ENCODE measurements at regions not wholly inside any gene's neighbourhood (a gene's known extent, or its start where the extent isn't known, plus 50 kb on each side); places are given as distances from the start of the nearest gene placed in this dataset.

- Histone ChIP-seq H3K9ac (ENCODE audit: low read depth, low read length) (no peak overlapping the region), H3K27me3 (ENCODE audit: insufficient read depth, low read length, poor library complexity) (no peaks in the 10 kb centered on the region), H3K36me3 (ENCODE audit: insufficient read depth, low read length) (no peaks in the 10 kb centered on the region), H3K4me1 (ENCODE audit: insufficient read depth, low read length) (no peaks in the 10 kb centered on the region), H2AFZ (ENCODE audit: low read depth, low read length) (no peak overlapping the region), H3K79me2 (ENCODE audit: insufficient read depth, low read length) (no peaks in the 10 kb centered on the region), H3K27ac (ENCODE audit: low read length) (no peak overlapping the region), H3K9me3 (ENCODE audit: insufficient read depth, low read length, severe bottlenecking) (no peaks in the 10 kb centered on the region), H4K20me1 (ENCODE audit: insufficient read depth, low read length) (no peaks in the 10 kb centered on the region), H3K4me3 (ENCODE audit: low read depth in 1 of 2, low read length in 2 of 2) (no peak overlapping the region), H3K4me2 (ENCODE audit: insufficient read depth, low read length) (no peak overlapping the region)
- ATAC-seq (ENCODE audit: insufficient read depth, low read depth) (no peak), DNase-seq (no peak)
- TF ChIP-seq CTCF (IDR thresholded peaks at IDR 0.05; ENCODE audit: borderline replicate concordance, extremely low read depth, low read length, poor library complexity, severe bottlenecking), result no peak
- no peak for TF ChIP-seq EZH2 (IDR thresholded peaks at IDR 0.05; ENCODE audit: borderline replicate concordance, low read depth, low read length, severe bottlenecking)
Observed at GRCh38 chr7:137165786-137166185, 177.7 kb downstream of the PTN start.

GRCh38 chr7:137165241-137165640 lies 178.3 kb downstream of the PTN start:
- Histone ChIP-seq H3K4me2 (ENCODE audit: insufficient read depth, low read length) (no peak overlapping the region), H3K36me3 (ENCODE audit: insufficient read depth, low read length) (no peaks in the 10 kb centered on the region), H3K4me1 (ENCODE audit: insufficient read depth, low read length) (no peaks in the 10 kb centered on the region), H3K9ac (ENCODE audit: low read depth, low read length) (no peak overlapping the region), H3K27me3 (ENCODE audit: insufficient read depth, low read length, poor library complexity) (no peaks in the 10 kb centered on the region), H3K9me3 (ENCODE audit: insufficient read depth, low read length, severe bottlenecking) (no peaks in the 10 kb centered on the region), H3K79me2 (ENCODE audit: insufficient read depth, low read length) (no peaks in the 10 kb centered on the region), H3K27ac (ENCODE audit: low read length) (no peak overlapping the region), H2AFZ (ENCODE audit: low read depth, low read length) (no peak overlapping the region), H4K20me1 (ENCODE audit: insufficient read depth, low read length) (no peaks in the 10 kb centered on the region), H3K4me3 (ENCODE audit: low read depth in 1 of 2, low read length in 2 of 2) (no peak overlapping the region)
- DNase-seq (no peak), ATAC-seq (ENCODE audit: insufficient read depth, low read depth) (no peak)
- TF ChIP-seq EZH2 (IDR thresholded peaks at IDR 0.05; ENCODE audit: borderline replicate concordance, low read depth, low read length, severe bottlenecking) (no peak), CTCF (IDR thresholded peaks at IDR 0.05; ENCODE audit: borderline replicate concordance, extremely low read depth, low read length, poor library complexity, severe bottlenecking) (no peak)

- Histone ChIP-seq H3K27me3 (ENCODE audit: insufficient read depth, low read length, poor library complexity) (no peaks in the 10 kb centered on the region), H2AFZ (ENCODE audit: low read depth, low read length) (no peak overlapping the region), H3K4me2 (ENCODE audit: insufficient read depth, low read length) (no peak overlapping the region), H3K9ac (ENCODE audit: low read depth, low read length) (no peak overlapping the region), H3K9me3 (ENCODE audit: insufficient read depth, low read length, severe bottlenecking) (no peaks in the 10 kb centered on the region), H3K36me3 (ENCODE audit: insufficient read depth, low read length) (no peaks in the 10 kb centered on the region), H4K20me1 (ENCODE audit: insufficient read depth, low read length) (no peaks in the 10 kb centered on the region), H3K4me3 (ENCODE audit: low read depth in 1 of 2, low read length in 2 of 2) (no peak overlapping the region), H3K4me1 (ENCODE audit: insufficient read depth, low read length) (no peaks in the 10 kb centered on the region), H3K79me2 (ENCODE audit: insufficient read depth, low read length) (no peaks in the 10 kb centered on the region), H3K27ac (ENCODE audit: low read length) (no peak overlapping the region)
- TF ChIP-seq EZH2 (IDR thresholded peaks at IDR 0.05; ENCODE audit: borderline replicate concordance, low read depth, low read length, severe bottlenecking) (no peak), CTCF (IDR thresholded peaks at IDR 0.05; ENCODE audit: borderline replicate concordance, extremely low read depth, low read length, poor library complexity, severe bottlenecking) (no peak)
- ATAC-seq (ENCODE audit: insufficient read depth, low read depth) (no peak), DNase-seq (no peak)
Observed at GRCh38 chr7:137164251-137164650, 179.3 kb downstream of the PTN start.

GRCh38 chr7:137160236-137160635 lies 183.3 kb downstream of the PTN start:
- ATAC-seq (ENCODE audit: insufficient read depth, low read depth) (no peak), DNase-seq (no peak)
- Histone ChIP-seq H3K4me2 (ENCODE audit: insufficient read depth, low read length) (no peak overlapping the region), H2AFZ (ENCODE audit: low read depth, low read length) (no peak overlapping the region), H3K27me3 (ENCODE audit: insufficient read depth, low read length, poor library complexity) (no peaks in the 10 kb centered on the region), H3K9ac (ENCODE audit: low read depth, low read length) (no peak overlapping the region), H3K79me2 (ENCODE audit: insufficient read depth, low read length) (no peaks in the 10 kb centered on the region), H3K9me3 (ENCODE audit: insufficient read depth, low read length, severe bottlenecking) (no peaks in the 10 kb centered on the region), H3K27ac (ENCODE audit: low read length) (no peak overlapping the region), H3K4me1 (ENCODE audit: insufficient read depth, low read length) (no peaks in the 10 kb centered on the region), H3K36me3 (ENCODE audit: insufficient read depth, low read length) (no peaks in the 10 kb centered on the region), H3K4me3 (ENCODE audit: low read depth in 1 of 2, low read length in 2 of 2) (no peak overlapping the region), H4K20me1 (ENCODE audit: insufficient read depth, low read length) (no peaks in the 10 kb centered on the region)
- TF ChIP-seq EZH2 (IDR thresholded peaks at IDR 0.05; ENCODE audit: borderline replicate concordance, low read depth, low read length, severe bottlenecking) (no peak), CTCF (IDR thresholded peaks at IDR 0.05; ENCODE audit: borderline replicate concordance, extremely low read depth, low read length, poor library complexity, severe bottlenecking) (no peak)
